Adrenal gland (tissue), 5 donors: ENCODE measurements at regions not wholly inside any gene's neighbourhood (a gene's known extent, or its start where the extent isn't known, plus 50 kb on each side); places are given as distances from the start of the nearest gene placed in this dataset.
"Not testable (repeated sequence)": the region's sequence is repeated elsewhere in the genome, so short reads cannot be mapped to it uniquely, and the experiment has no call there.

ENCODE experiments used
- POLR2A ChIP-seq, 2 donors: fragments of 450-650 bp; IDR thresholded peaks; one replicate each; pipeline ENCODE4 v1.6.1; 2017; ENCODE audit warnings: antibody characterized with exemption in 2 of 2, mild to moderate bottlenecking in 2 of 2, moderate library complexity in 1 of 2
- TF ChIP-seq, protein P1 (sequence below), 6 experiments: fragments of 450-650 bp in 4 of 6; fragments of 200-600 bp in 2 of 6; sonication (generic) in 1 of 6; IDR thresholded peaks; 1 replicate in 5 of 6; 2 replicates in 1 of 6; pipeline versions ENCODE4 v1.5.1 to v1.8.0; 2016 to 2021; ENCODE audit warnings: antibody characterized with exemption in 6 of 6, mild to moderate bottlenecking in 2 of 6, moderate library complexity in 1 of 6
- donor health status: DM: no; HTN: no; CAD: no.

GRCh38 chrY:19580990-19581389 lies 163.5 kb downstream of the KDM5D start:
- TF ChIP-seq, protein P1, sequence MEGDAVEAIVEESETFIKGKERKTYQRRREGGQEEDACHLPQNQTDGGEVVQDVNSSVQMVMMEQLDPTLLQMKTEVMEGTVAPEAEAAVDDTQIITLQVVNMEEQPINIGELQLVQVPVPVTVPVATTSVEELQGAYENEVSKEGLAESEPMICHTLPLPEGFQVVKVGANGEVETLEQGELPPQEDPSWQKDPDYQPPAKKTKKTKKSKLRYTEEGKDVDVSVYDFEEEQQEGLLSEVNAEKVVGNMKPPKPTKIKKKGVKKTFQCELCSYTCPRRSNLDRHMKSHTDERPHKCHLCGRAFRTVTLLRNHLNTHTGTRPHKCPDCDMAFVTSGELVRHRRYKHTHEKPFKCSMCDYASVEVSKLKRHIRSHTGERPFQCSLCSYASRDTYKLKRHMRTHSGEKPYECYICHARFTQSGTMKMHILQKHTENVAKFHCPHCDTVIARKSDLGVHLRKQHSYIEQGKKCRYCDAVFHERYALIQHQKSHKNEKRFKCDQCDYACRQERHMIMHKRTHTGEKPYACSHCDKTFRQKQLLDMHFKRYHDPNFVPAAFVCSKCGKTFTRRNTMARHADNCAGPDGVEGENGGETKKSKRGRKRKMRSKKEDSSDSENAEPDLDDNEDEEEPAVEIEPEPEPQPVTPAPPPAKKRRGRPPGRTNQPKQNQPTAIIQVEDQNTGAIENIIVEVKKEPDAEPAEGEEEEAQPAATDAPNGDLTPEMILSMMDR (IDR thresholded peaks at IDR 0.05) = not testable (repeated sequence)
- not testable (repeated sequence) for TF ChIP-seq POLR2A (IDR thresholded peaks at IDR 0.05)
